ENCODE measurements at regions not wholly inside any gene's neighbourhood (a gene's known extent, or its start where the extent isn't known, plus 50 kb on each side); places are given as distances from the start of the nearest gene placed in this dataset.

DNA sequence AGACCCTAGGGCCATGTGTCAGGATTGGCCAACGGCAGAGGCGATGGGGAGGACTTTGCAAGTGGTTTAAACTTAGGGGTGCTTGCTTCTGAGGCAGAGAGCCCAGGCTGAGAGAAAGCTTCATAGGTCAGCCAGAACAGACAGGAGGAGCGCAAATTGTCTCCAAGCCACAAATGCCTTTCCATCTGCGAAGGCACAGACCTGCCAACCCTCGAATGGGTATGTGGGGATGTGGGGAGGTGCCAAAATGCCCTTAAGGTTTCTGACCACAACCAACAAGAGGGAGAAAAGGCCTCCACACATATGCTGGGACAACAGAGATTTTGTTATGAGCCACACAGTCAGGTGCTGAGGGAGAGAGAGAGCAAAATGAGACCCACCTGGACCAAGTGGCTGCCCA, 283.6 kb downstream of the CYP26B1 start:
- no peak for DNase-seq (ENCODE audit: low read depth in 2 of 2)

GRCh38 chr2:71863396-71863795, 284.3 kb downstream of the CYP26B1 start:
- DNase-seq (ENCODE audit: low read depth in 2 of 2): no peak

DNA sequence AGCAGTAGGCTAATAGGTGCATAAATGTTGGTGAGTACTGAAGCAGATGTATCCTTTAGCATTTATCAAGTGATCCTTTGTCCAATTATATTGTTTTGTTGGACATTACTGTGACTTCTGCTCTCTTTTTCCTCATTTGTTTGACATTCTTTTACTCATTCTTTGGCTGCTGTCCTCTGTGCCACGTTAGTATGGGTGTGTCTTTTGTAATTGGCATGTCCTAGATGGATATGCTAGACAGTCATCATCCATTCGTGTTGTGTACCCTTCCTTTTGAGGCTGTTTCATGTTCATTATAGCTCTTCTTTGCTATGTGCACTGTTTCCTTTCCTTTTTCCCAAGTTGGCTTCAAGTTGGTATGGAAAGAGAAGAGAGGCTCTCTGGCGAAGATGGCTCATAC, 284.7 kb downstream of the CYP26B1 start:
- DNase-seq (ENCODE audit: low read depth in 2 of 2): no peak

GRCh38 chr2:71861186-71862160, 286.2 kb downstream of the CYP26B1 start:
- DNase-seq (ENCODE audit: low read depth in 2 of 2): no peak

GRCh38 chr2:71860381-71860926, 287.2 kb downstream of the CYP26B1 start:
- DNase-seq (ENCODE audit: low read depth in 2 of 2): no peak

- no peak for DNase-seq (ENCODE audit: low read depth in 2 of 2)
These were observed 288.3 kb downstream of the CYP26B1 start for GRCh38 chr2:71859211-71859847.

DNA sequence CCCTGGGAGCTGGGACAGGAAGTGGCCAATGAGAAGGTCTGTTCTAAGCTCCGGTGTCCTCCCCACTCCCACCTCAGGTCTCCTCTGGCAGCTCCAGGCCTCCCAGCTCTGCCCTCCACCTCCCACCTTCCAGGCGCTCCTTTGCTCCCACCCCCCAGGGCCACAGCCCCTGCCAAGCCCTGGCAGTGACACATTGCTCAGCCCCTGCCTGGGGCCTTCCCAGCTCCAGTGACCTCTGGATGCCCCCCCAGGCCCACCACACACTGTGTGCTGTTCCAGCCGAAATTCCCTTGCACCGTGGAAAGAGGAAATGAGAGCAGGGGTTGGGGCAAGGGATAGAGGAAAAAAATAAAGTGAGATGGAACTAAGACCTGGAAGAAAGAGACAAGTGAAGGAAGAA, 289.6 kb downstream of the CYP26B1 start:
- no peak for DNase-seq (ENCODE audit: low read depth in 2 of 2)

DNA sequence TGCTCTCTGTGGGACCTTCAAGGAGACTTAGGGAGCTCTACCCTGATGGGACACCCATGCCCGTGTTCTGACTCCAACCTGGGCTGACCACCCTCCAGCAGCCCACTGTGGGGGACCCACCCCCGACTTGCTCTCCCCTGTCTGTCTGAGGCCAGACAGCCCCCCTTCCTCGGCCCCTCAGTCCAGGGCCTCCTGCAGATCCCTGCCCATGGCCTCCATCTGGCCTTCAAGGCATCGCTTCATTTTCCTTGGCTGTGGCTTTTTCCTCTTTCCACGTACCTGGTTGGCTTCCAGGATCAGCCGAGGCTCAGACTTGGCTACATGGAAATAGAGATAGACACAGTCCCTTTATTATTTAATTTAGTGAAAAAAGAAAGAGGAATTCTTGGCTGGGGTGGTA, 290.0 kb downstream of the CYP26B1 start:
- no peak for DNase-seq (ENCODE audit: low read depth in 2 of 2)

DNA sequence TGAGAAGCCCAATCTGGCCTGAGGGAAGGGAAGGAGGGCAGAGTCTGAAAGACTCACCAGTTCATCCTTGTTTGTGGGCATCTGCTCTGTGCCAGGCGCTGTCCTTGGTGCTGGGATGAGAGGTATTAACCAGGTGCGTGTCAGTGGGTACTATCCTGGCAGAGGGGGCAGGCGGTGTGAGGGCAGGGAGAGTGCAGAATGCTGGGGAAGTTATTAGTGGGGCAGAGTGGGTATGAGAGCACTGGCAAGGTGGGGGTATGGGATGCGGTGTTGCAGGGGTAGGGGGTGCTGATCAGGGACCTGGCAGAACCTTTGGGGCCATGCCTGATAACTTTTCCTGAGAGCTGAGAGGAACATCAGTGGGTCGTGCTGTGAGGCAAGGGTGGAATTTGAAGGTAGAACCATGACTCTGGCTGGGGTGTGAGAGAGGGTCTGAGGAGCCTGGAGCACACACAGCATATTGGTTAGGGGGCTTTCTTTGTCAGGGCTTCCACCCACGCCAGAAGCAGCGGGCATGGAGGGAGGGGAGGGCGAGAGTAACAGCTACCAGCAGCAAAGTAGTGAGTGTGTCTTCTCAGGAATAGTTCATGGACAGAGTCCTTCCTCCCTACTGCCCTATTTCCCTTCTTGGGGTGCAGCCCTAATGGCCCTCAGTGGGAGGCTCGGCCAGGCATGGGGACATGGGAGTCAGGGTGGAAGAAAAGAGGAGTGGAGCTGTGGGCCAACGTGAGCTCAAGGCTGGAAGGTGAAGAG, 290.7 kb downstream of the CYP26B1 start:
- DNase-seq (ENCODE audit: low read depth in 2 of 2): no peak

- DNase-seq (ENCODE audit: low read depth in 2 of 2): no peak
These were observed 293.8 kb downstream of the CYP26B1 start for GRCh38 chr2:71853858-71854257.

DNA sequence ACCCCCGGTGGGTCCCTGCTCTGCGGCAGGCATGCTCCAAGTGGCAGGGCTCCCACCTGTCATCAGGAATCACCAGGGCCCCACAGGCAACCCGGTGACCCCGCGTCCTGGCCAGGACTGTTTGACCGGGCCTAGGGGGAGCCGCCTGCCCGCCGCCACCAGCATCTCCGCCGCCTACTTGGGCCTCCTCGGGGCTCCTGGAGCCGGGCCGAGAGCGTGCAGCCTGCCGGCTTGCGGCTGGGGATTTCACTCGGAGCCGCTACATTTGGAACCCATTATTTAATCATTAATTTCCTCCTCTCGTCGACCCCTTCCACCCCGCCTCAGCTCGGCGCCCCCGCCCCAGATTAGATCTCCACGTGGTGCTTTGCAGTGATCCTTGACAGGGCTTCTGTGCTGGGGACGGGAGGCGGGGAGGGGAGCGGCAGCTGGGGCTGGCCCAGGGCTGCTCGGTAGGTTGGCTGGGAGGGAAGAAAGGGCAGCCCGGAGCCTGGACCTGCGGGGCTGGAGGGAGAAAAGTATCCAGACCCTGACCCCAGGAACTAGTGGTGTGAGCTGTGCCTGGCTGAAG, 295.4 kb downstream of the CYP26B1 start:
- no peak for DNase-seq (ENCODE audit: low read depth in 2 of 2)

GRCh38 chr2:71851094-71851750, 296.4 kb downstream of the CYP26B1 start:
- DNase-seq (ENCODE audit: low read depth in 2 of 2): no peak

DNA sequence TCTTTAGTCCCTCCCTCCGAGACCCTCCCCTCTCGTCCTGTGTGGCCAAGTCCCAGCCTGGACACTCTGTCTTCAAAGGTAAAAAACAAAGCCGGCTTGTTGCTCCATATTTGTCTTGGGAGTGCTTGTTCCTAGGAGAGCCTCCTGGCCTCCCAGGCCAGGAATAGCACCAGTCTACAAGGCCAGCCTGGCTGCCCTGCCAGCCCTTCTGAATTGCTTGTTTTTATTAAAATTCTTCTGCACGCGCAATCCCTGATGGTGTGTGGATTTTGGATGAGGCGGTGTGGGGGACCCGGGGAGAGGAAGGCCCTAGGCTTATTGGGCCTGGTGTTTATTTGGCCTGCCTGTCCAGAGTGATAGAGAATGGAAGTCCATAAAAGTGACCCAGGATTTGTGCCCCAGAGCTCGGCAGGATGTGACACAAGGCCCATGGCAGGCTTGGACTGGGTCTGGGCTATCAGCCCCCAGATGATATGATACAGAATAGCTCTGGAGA, 297.3 kb downstream of the CYP26B1 start:
- DNase-seq (ENCODE audit: low read depth in 2 of 2): no peak

DNA sequence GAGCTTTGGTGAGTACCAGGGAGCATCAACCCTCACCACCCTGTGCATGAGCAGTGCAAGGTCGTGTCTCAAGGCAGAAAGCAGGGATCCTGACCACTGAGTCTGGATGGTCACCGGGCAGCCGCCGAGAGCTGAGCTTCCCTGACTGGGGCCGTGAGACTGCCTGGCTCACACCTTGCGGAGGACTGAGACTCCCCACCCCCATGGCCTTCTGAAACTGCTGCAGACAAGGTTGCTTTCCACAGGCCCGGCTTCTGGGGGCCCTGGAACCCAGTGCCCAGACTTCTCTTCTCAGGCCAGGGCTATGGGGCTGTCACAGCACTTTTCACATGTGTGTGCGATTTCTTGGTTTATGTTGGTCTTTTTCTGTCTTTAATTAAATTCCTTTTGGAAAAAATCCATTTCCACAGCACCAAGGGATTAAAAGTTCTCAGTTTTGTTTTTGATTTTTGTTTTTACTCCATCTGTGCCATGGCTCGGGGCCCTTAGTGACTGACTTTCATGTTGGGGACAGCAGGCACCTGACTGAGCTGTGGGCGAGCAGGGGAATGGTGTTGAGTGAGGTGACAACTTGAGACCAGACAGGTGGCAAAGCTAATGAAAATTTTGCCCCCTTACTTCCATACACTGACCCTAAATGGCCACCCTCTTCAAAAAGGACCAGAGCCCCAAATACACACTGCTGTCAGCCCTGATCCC, 297.9 kb downstream of the CYP26B1 start:
- DNase-seq (ENCODE audit: low read depth in 2 of 2): no peak

DNA sequence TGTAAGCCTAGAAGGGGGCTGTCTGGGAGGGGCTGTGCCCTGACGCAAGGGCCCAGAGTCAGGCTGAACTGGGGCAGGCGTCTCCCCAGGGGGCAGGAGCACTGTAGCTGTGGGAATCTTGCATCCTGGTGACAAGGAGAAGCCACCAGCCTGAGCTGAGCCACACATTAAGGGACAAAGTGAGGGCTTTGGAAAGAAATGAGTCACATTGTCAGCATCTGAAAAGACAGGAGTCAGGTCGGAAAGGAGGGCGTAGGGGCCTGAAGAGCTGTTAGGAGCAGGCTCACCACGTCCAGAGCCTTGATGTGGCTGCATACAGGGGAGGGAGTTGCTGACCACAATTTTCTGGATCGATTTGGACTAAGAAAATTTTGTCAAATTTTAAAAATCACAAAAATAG, 298.6 kb downstream of the CYP26B1 start:
- no peak for DNase-seq (ENCODE audit: low read depth in 2 of 2)

DNA sequence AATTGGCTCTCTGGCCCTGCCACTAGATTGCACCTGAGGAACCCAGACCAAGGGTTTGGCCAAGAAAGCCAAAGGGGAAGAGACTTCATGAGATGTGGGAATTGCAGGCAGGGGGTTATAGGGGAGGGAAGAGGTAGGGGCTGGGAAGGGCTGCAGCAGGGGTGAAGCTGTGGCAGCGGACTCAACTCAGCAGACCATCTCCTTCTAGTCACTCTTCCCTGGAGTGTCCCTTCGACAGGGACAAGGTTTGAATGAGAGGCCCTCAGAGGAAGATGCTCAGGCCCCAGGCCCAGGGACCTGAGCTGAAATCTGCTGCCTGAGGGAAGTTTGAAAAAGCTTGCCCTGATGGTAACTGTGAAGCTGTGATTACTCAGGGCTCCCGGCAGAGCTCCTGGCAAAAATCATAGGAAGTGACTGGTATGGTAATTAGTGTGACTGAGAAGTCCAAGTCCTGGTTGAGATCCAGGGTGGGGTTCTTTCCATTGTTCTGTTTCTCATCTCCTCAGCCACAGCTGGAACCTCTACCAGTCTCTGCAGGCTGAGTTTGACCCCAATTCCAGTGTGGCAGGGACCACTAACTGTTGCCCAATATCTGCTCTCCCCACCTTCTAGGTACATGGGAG, 300.9 kb downstream of the CYP26B1 start:
- no peak for DNase-seq (ENCODE audit: low read depth in 2 of 2)

- no peak for DNase-seq (ENCODE audit: low read depth in 2 of 2)
These were observed 301.6 kb downstream of the CYP26B1 start for GRCh38 chr2:71846072-71846471.

- DNase-seq (ENCODE audit: low read depth in 2 of 2): no peak
These were observed 302.7 kb downstream of the CYP26B1 start for GRCh38 chr2:71844967-71845366.

GRCh38 chr2:71843391-71843850, 304.2 kb downstream of the CYP26B1 start:
- DNase-seq (ENCODE audit: low read depth in 2 of 2): no peak

- DNase-seq (ENCODE audit: low read depth in 2 of 2): no peak
These were observed 304.9 kb downstream of the CYP26B1 start for GRCh38 chr2:71842744-71843143.
